ENCODE measurements at regions not wholly inside any gene's neighbourhood (a gene's known extent, or its start where the extent isn't known, plus 50 kb on each side); places are given as distances from the start of the nearest gene placed in this dataset.

- H3K27me3 ChIP-seq (ENCODE audit: insufficient read depth, low read length) = no peaks in the 10 kb centered on the region
- TF ChIP-seq SIN3A (IDR thresholded peaks at IDR 0.05; ENCODE audit: low read depth) = no peak
- TF ChIP-seq SRF (IDR thresholded peaks at IDR 0.05; ENCODE audit: low read depth) = no peak
- TF ChIP-seq TCF7L2 (IDR thresholded peaks at IDR 0.05; ENCODE audit: borderline replicate concordance, extremely low read depth, insufficient read depth, insufficient read length) = no peak
- TF ChIP-seq EZH2phosphoT487 (IDR thresholded peaks at IDR 0.05; ENCODE audit: borderline replicate concordance) = no peak
- no peak for TF ChIP-seq ZBTB33 (IDR thresholded peaks at IDR 0.05; ENCODE audit: extremely low read depth, insufficient replicate concordance, low read length)
- no peak for TF ChIP-seq POLR2A (IDR thresholded peaks at IDR 0.05; ENCODE audit: borderline replicate concordance, extremely low read depth, insufficient read depth, insufficient read length)
- TF ChIP-seq REST (IDR thresholded peaks at IDR 0.05; ENCODE audit: low read depth) = no peak
- TF ChIP-seq, protein P1, sequence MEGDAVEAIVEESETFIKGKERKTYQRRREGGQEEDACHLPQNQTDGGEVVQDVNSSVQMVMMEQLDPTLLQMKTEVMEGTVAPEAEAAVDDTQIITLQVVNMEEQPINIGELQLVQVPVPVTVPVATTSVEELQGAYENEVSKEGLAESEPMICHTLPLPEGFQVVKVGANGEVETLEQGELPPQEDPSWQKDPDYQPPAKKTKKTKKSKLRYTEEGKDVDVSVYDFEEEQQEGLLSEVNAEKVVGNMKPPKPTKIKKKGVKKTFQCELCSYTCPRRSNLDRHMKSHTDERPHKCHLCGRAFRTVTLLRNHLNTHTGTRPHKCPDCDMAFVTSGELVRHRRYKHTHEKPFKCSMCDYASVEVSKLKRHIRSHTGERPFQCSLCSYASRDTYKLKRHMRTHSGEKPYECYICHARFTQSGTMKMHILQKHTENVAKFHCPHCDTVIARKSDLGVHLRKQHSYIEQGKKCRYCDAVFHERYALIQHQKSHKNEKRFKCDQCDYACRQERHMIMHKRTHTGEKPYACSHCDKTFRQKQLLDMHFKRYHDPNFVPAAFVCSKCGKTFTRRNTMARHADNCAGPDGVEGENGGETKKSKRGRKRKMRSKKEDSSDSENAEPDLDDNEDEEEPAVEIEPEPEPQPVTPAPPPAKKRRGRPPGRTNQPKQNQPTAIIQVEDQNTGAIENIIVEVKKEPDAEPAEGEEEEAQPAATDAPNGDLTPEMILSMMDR (IDR thresholded peaks at IDR 0.05 in 2 of 3, conservative IDR thresholded peaks at IDR 0.05 in 1 of 3; ENCODE audit: borderline replicate concordance in 1 of 3, insufficient read depth in 1 of 3, low read depth in 2 of 3, low read length in 2 of 3) = no peak
- TF ChIP-seq ELF1 (IDR thresholded peaks at IDR 0.05; ENCODE audit: borderline replicate concordance, low read depth) = no peak
- TF ChIP-seq, protein P2, sequence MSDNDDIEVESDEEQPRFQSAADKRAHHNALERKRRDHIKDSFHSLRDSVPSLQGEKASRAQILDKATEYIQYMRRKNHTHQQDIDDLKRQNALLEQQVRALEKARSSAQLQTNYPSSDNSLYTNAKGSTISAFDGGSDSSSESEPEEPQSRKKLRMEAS (IDR thresholded peaks at IDR 0.05) = no peak
- no peak for TF ChIP-seq RAD21 (IDR thresholded peaks at IDR 0.05; ENCODE audit: low read depth)
- TF ChIP-seq CEBPB (IDR thresholded peaks at IDR 0.05; ENCODE audit: low read depth) = no peak
- no peak for TF ChIP-seq SP1 (IDR thresholded peaks at IDR 0.05; ENCODE audit: low read depth)
- POLR2A ChIA-PET = no interaction called here
Measured at GRCh38 chr15:70166506-70167087, 68.9 kb upstream of the TLE3 start.

More at GRCh38 chr15:70166506-70167087, 68.9 kb upstream of the TLE3 start:
- Histone ChIP-seq H3K36me3 (ENCODE audit: control insufficient read depth in 1 of 2, insufficient read depth in 2 of 2, low read length in 2 of 2) (no peaks in the 10 kb centered on the region), H3K79me2 (ENCODE audit: insufficient read depth, low read length) (no peaks in the 10 kb centered on the region), H3K4me2 (ENCODE audit: low read length) (no peak overlapping the region), H4K20me1 (ENCODE audit: insufficient read depth) (no peaks in the 10 kb centered on the region), H2AFZ (ENCODE audit: low read depth, low read length, poor library complexity, severe bottlenecking) (no peak overlapping the region), H3K9ac (ENCODE audit: low read length) (no peak overlapping the region), H3K9me2 (ENCODE audit: insufficient read depth) (no peaks in the 10 kb centered on the region), H3K4me3 (replicated peaks in 1 of 2; ENCODE audit: low read depth in 1 of 2, low read length in 2 of 2) (no peak overlapping the region), H3K4me1 (ENCODE audit: control insufficient read depth in 1 of 2, insufficient read depth in 2 of 2, low read length in 2 of 2) (no peaks in the 10 kb centered on the region), H3K27ac (ENCODE audit: low read depth, low read length) (no peak overlapping the region), H3K9me3 (ENCODE audit: control insufficient read depth in 1 of 2, insufficient read depth in 1 of 2, low read depth in 1 of 2, low read length in 2 of 2) (no peaks in the 10 kb centered on the region; a peak in 1 of 4 replicates)
- intact Hi-C loops (cut with micrococcal nuclease) = no loop called here
- RAD21 ChIA-PET (ENCODE audit: low non-redundant PET in 1 of 2, low total read pairs in 2 of 2, uncharacterized antibody in 2 of 2, unreplicated experiment in 2 of 2) = no interaction called here
- DNase-seq (ENCODE audit: low read depth, low spot score) = no peak
- CTCF ChIA-PET = no interaction called here
- ATAC-seq = no peak
- BruUV-seq (replicated peaks) = no TSS peak
